ENCODE measurements at regions not wholly inside any gene's neighbourhood (a gene's known extent, or its start where the extent isn't known, plus 50 kb on each side); places are given as distances from the start of the nearest gene placed in this dataset.

DNA sequence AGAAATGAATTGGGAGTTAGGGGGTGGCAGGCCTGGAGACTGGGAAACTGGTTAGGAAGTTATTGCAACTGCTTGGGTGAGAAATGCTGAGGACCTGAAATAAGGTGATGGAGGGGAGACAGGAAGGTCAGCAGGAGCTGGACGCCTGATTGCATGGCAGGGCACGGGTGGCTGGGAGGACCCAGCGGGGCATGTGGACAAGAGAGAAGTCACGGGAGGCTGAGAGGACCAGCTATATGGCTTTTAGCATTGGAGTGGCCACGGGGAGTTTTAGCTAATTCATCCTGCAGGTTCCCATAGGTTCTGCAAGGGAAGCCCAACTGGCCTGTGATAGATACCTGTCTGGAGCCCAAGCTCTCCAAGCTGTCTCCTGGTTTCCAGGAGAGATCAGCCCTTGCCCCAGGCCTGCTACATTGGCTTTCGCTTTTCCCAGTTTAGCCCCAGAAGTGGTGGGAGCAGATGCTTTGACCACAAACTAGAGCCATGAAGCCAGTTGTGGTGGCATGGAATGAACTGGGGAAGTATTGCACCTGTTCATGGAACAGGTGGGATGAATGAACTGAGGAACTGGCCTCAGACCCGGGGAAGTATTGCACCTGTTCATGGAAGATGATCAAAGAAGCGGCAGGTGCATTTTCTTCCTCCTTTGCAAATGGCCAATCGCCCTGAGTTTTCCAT, 93.6 kb upstream of the TAF1B start:
- DNase-seq, result no peak
- Histone ChIP-seq H3K9me3 (peaks cover 0 to 5% (median 0%) of the 10 kb centered on the region in 8 donors), H3K27me3 (replicated peaks in 1 of 7) (peaks cover 0 to 28% (median 0%) of the 10 kb centered on the region in 7 donors), H3K4me1 (peaks cover 0 to 26% (median 24%) of the 10 kb centered on the region in 6 donors), H3K4me3 (no peak overlapping the region), H3K27ac (no peak overlapping the region), H3K36me3 (no peaks in the 10 kb centered on the region)
- TF ChIP-seq, protein P1, sequence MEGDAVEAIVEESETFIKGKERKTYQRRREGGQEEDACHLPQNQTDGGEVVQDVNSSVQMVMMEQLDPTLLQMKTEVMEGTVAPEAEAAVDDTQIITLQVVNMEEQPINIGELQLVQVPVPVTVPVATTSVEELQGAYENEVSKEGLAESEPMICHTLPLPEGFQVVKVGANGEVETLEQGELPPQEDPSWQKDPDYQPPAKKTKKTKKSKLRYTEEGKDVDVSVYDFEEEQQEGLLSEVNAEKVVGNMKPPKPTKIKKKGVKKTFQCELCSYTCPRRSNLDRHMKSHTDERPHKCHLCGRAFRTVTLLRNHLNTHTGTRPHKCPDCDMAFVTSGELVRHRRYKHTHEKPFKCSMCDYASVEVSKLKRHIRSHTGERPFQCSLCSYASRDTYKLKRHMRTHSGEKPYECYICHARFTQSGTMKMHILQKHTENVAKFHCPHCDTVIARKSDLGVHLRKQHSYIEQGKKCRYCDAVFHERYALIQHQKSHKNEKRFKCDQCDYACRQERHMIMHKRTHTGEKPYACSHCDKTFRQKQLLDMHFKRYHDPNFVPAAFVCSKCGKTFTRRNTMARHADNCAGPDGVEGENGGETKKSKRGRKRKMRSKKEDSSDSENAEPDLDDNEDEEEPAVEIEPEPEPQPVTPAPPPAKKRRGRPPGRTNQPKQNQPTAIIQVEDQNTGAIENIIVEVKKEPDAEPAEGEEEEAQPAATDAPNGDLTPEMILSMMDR (IDR thresholded peaks at IDR 0.05 in 8 of 11, conservative IDR thresholded peaks at IDR 0.05 in 3 of 11), result no peak
- TF ChIP-seq POLR2AphosphoS5 (IDR thresholded peaks at IDR 0.05) (no peak), POLR2A (IDR thresholded peaks at IDR 0.05) (no peak)
- intact Hi-C loops (cut with DNase I; ENCODE audit: low total_unique reads), result no loop called here
- 83 to 95% (median 90%) methylated on average over 9 of the region's 9 CpGs for whole genome bisulfite sequencing, 5 donors

DNA sequence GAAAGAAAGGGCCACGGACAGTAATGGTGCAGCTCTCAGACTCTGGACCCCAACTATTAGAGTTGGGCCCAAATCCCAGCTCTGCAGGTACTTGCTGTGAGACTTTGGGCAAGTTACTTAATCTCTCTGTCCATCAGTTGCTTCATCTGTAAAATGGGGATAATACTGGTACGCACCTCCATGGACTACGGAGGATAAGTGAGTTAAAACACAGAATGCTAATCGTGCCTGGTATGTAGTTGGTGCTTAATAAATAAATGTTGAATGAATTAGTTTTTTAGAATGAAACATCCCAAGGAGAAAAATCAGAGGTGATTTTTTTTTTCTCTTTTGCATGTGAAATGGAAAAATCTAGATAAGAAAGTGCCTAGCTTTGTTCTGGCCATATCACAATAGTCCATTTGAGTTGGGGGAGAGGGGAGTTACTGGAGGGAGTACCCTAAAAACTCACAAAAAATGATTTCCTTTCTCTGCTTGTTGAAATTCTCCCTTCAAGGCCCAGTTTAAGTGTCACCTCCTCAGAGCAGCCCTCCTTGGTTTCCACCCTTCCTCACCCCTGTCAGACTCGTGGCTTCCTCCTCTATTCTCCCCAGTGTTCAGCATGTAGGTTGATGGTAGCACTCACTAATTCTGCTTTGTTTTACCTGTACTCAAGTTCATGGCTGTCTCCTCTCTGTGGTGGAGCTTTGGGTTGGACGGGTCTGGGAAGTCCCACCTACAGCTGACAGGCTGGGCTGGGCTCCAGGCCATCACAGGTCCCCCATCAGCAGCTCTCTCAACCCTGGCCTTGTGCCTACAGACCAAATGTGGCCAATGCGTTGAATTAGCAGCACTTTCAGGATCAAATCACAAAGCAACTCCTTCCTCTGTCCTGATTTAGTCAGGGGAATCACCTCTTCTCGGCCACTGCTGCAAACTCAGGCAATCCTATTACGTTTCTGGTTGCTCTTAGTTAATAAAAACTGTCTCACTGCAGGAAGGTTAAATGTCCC, 92.8 kb upstream of the TAF1B start:
- Histone ChIP-seq H3K36me3 (no peaks in the 10 kb centered on the region), H3K27ac (no peak overlapping the region), H3K27me3 (replicated peaks in 1 of 7) (peaks cover 0 to 33% (median 0%) of the 10 kb centered on the region in 7 donors), H3K4me1 (peaks cover 0 to 32% (median 29%) of the 10 kb centered on the region in 6 donors), H3K9me3 (peaks cover 0 to 5% (median 0%) of the 10 kb centered on the region in 8 donors), H3K4me3 (no peak overlapping the region)
- WGBS, 5 donors, result 76 to 81% (median 81%) methylated on average over 9 of the region's 9 CpGs
- intact Hi-C loops (cut with DNase I; ENCODE audit: low total_unique reads), result no loop called here
- TF ChIP-seq POLR2A (IDR thresholded peaks at IDR 0.05) (no peak), POLR2AphosphoS5 (IDR thresholded peaks at IDR 0.05) (no peak)
- TF ChIP-seq, protein P1 (IDR thresholded peaks at IDR 0.05 in 8 of 11, conservative IDR thresholded peaks at IDR 0.05 in 3 of 11), result no peak
- no peak for DNase-seq

DNA sequence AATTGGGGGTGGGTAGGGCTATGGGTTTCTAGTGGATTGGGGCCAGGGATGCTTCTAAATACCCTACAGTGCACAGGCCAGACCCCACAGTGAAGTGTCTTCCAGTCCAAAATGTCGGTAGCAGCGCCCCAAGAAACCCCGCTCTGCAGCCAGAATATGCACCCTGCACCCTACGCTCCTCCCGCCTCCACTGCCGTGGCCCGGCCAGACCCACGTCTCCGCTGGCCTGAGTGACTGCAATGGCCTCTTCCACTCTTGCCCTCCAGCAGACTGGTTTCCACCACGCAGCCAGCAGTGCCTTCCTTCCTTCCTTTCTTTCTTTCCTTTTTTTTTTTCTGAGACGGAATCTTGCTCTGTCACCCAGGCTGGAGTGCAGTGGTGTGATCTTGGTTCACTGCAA, 91.4 kb upstream of the TAF1B start:
- Histone ChIP-seq H3K36me3 (no peaks in the 10 kb centered on the region), H3K4me1 (peaks cover 0 to 34% (median 29%) of the 10 kb centered on the region in 6 donors), H3K27me3 (replicated peaks in 1 of 7) (peaks cover 0 to 46% (median 2%) of the 10 kb centered on the region in 7 donors), H3K9me3 (peaks cover 0 to 5% (median 0%) of the 10 kb centered on the region in 8 donors), H3K27ac (no peak overlapping the region), H3K4me3 (no peak overlapping the region)
- no peak for TF ChIP-seq POLR2AphosphoS5 (IDR thresholded peaks at IDR 0.05)
- TF ChIP-seq, protein P1 (IDR thresholded peaks at IDR 0.05 in 8 of 11, conservative IDR thresholded peaks at IDR 0.05 in 3 of 11), result no peak
- no peak for TF ChIP-seq POLR2A (IDR thresholded peaks at IDR 0.05)
- no peak for DNase-seq
- WGBS, 5 donors, result 89 to 95% (median 93%) methylated on average over 11 of the region's 11 CpGs
- intact Hi-C loops (cut with DNase I; ENCODE audit: low total_unique reads), result no loop called here
